Nephron progenitor cell (in vitro differentiated cells): ENCODE measurements at regions not wholly inside any gene's neighbourhood (a gene's known extent, or its start where the extent isn't known, plus 50 kb on each side); places are given as distances from the start of the nearest gene placed in this dataset.

Experiments
- DNase-seq: peaks from one replicate; pipeline ENCODE4 v3.0.0; 2021
- H3K27ac Mint-ChIP-seq: 2 replicates; pipeline ENCODE4 v1.8.0; 2021; ENCODE audit warnings: mild to moderate bottlenecking, moderate library complexity, mixed read lengths
- H3K27me3 Mint-ChIP-seq: 2 replicates; pipeline ENCODE4 v1.8.0; 2021; ENCODE audit warnings: mild to moderate bottlenecking, low read depth, mixed read lengths; ENCODE audit not compliant: poor library complexity
- H3K36me3 Mint-ChIP-seq: 2 replicates; pipeline ENCODE4 v1.8.0; 2021; ENCODE audit warnings: low read depth, mixed read lengths
- H3K4me1 Mint-ChIP-seq: 2 replicates; pipeline ENCODE4 v1.8.0; 2021; ENCODE audit warnings: mixed read lengths
- H3K4me3 Mint-ChIP-seq: 2 replicates; pipeline ENCODE4 v1.8.0; 2021; ENCODE audit warnings: mild to moderate bottlenecking, moderate library complexity, mixed read lengths
- H3K9me3 Mint-ChIP-seq: 2 replicates; pipeline ENCODE4 v1.8.0; 2021; ENCODE audit warnings: mild to moderate bottlenecking, moderate library complexity, mixed read lengths
- TF ChIP-seq, protein P1 (sequence below): fragments of 200-600 bp; sonication (generic); IDR thresholded peaks from 2 replicates; pipeline ENCODE4 v1.5.0; 2021; ENCODE audit warnings: antibody characterized with exemption

DNA sequence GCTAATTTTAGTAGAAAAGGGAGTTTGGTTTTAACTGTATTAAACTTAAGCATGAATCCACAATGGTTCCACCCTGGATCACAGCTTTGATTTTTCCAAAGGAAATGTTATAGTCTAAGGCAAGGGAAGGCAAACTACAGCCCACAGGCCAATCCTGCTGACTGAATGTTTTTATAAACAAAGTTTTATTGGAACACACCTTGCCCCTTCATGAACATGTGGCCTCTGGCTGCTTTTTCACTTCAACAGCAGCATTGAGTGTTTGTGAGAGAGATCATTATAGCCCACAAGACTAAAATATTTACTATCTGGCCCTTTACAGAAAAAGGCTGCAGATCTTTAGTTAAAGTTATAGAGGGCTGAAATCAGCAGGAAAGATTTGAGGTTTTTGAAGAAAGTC lies 198.7 kb downstream of the IRS2 start:
- Mint-ChIP-seq H3K36me3 (no peaks in the 10 kb centered on the region), H3K4me3 (no peak overlapping the region)

DNA sequence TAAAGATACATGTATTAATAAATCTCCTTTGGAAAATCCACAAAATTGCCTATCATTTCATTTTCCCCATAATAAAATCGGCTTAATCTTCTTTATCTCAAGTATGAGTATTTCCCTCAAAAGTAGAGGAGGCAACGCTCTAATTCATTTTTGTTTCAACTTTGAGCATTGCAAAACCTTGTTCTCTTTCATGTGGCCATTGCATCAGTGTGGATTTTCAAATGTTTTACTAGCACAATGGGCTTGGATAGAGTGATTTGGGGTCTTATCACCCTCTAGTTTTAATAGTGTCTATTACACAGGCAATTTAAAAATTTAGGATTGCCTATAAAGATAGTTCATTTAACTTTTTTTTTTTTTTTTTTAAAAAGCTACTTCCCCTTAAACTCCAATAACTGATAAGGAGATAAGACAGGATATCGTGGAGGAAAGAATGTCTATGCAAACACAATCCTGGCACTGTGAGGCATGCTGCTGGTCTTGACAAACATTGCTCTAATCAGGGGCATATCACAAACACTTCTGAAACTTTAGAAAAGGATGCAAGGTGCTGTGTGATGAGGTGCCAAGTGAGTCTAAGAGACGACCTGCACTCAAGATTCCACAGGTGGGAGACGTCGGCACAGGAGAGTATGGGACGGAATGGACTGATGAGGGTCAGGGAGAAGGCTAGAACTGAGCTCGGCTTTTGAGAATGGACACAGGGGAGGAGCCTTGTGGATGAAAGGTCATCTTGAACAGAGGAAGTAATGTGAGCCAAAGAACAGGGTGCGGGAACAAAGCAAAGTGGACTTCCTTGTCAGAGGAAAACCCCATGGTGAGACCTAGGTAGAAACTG lies 199.7 kb downstream of the IRS2 start:
- Mint-ChIP-seq H3K4me3 (no peak overlapping the region), H3K36me3 (no peaks in the 10 kb centered on the region), H3K27ac (no peak overlapping the region), H3K9me3 (no peaks in the 10 kb centered on the region), H3K27me3 (peaks cover 10% of the 10 kb centered on the region), H3K4me1 (peaks cover 19% of the 10 kb centered on the region)
- no peak for DNase-seq
- TF ChIP-seq, protein P1, sequence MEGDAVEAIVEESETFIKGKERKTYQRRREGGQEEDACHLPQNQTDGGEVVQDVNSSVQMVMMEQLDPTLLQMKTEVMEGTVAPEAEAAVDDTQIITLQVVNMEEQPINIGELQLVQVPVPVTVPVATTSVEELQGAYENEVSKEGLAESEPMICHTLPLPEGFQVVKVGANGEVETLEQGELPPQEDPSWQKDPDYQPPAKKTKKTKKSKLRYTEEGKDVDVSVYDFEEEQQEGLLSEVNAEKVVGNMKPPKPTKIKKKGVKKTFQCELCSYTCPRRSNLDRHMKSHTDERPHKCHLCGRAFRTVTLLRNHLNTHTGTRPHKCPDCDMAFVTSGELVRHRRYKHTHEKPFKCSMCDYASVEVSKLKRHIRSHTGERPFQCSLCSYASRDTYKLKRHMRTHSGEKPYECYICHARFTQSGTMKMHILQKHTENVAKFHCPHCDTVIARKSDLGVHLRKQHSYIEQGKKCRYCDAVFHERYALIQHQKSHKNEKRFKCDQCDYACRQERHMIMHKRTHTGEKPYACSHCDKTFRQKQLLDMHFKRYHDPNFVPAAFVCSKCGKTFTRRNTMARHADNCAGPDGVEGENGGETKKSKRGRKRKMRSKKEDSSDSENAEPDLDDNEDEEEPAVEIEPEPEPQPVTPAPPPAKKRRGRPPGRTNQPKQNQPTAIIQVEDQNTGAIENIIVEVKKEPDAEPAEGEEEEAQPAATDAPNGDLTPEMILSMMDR = no peak

More for the DNA sequence above, 198.7 kb downstream of the IRS2 start:
- H3K9me3 Mint-ChIP-seq = no peaks in the 10 kb centered on the region
- peaks cover 19% of the 10 kb centered on the region for H3K4me1 Mint-ChIP-seq
- H3K27ac Mint-ChIP-seq = no peak overlapping the region
- TF ChIP-seq, protein P1 = no peak
- no peak for DNase-seq
- H3K27me3 Mint-ChIP-seq = peaks cover 10% of the 10 kb centered on the region

DNA sequence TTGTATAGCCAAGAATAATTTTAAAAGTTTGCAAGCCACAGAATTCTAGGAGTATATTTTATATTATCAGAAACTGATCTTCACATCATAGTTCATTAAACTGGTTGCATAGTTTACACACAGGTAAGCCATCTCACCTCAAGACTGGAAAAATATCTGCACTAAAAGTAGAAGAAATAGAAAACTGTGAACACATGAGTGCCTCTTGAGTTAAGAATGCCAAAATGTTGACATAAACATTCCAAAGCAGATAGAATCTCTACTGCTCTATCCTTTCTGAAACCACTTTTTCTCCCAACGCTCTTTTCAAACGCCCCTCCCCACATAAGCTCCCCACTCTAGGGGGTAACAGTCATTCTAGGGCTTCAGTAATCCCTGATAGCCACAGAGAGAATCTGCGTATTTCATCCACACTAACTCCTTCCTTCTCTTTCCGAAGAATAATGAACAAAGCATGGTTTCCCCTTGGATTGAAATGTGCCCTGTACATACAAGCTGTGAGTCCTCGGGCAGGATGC lies 201.5 kb downstream of the IRS2 start:
- Mint-ChIP-seq H3K36me3 (no peaks in the 10 kb centered on the region), H3K27ac (no peak overlapping the region), H3K4me1 (peaks cover 19% of the 10 kb centered on the region), H3K9me3 (no peaks in the 10 kb centered on the region), H3K4me3 (no peak overlapping the region), H3K27me3 (peaks cover 7% of the 10 kb centered on the region)
- TF ChIP-seq, protein P1 = no peak
- DNase-seq = no peak

DNA sequence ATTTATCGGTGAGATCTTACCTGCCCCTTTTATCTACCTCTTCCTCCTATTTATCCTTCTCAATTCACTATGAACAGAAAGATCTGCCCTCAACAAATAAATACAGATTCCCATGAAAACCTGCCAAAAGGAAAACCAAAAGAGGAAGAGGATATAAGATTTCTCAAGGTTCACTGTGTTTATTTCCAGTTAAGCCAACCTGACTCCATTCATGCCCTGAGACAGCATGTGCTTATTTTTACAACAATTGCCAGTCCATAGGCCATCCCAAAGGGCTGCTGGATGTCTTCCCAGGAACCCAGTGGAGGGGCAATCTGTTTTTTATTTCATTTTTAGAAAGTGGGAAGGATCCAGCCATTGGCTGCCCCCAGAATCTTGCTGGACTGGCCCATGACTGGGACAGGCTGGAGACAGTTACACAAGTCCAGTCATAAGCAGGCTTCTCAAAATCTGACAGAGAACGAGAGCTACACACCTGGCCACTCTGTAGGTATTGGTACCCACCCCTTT lies 209.1 kb downstream of the IRS2 start:
- Mint-ChIP-seq H3K27me3 (no peaks in the 10 kb centered on the region), H3K36me3 (no peaks in the 10 kb centered on the region), H3K27ac (no peak overlapping the region), H3K4me3 (no peak overlapping the region), H3K9me3 (no peaks in the 10 kb centered on the region), H3K4me1 (no peaks in the 10 kb centered on the region)
- TF ChIP-seq, protein P1 = no peak
- no peak for DNase-seq

DNA sequence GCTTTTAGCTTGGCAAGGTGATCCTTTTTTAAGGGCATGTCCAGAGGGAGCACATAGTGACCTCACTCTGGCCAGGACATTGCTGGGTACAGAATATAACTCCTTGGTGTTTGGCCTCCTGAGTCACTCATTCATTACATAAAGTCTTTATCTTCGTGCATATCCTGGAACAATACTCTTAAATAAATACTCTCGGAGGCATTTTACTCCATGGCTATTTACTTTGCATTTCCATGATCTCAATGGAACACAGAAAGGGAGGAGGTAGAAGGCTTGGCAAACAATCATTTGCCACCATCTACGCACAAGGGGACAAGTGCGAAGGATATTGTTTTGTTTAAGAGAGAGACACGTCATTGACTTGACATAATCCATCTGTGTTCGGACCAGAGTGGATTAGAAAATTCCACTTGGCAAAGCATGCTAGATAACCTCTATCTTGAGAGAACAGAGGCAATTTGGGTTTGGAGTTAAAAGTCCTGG lies 210.0 kb downstream of the IRS2 start:
- TF ChIP-seq, protein P1 = no peak
- no peaks in the 10 kb centered on the region for H3K36me3 Mint-ChIP-seq
- H3K4me1 Mint-ChIP-seq = no peaks in the 10 kb centered on the region
- H3K4me3 Mint-ChIP-seq = no peak overlapping the region
- H3K27ac Mint-ChIP-seq = no peak overlapping the region
- no peaks in the 10 kb centered on the region for H3K27me3 Mint-ChIP-seq
- no peaks in the 10 kb centered on the region for H3K9me3 Mint-ChIP-seq
- DNase-seq = no peak
